Pancreas (tissue), 10 donors: ENCODE measurements at regions not wholly inside any gene's neighbourhood (a gene's known extent, or its start where the extent isn't known, plus 50 kb on each side); places are given as distances from the start of the nearest gene placed in this dataset.

Experiments
- ATAC-seq, 4 donors: fragments of 200-7000 bp; cut with Tn5 transposase; one replicate each; pipeline versions ENCODE4 v1.8.0 to v1.9.1; 2020; ENCODE audit warnings: mild to moderate bottlenecking in 4 of 4, moderate library complexity in 4 of 4
- DNase-seq, 6 donors: peaks; one replicate each; pipeline ENCODE4 v3.0.0-alpha.2; 2020
- FAIRE-seq: peaks from 2 replicates; lab custom pipeline; 2012; peaks lifted over from hg19 to GRCh38; lab: Jason Lieb, UNC
- H3K27ac ChIP-seq, 4 donors: fragments of 200-600 bp; sonication (generic); 1 replicate in 3 of 4; 2 replicates in 1 of 4; pipeline versions ENCODE4 v1.5.0 to v1.8.0; 2020
- H3K27me3 ChIP-seq, 4 donors: fragments of 200-600 bp; one replicate each; pipeline ENCODE4 v1.8.0; 2021
- H3K36me3 ChIP-seq, 3 donors: fragments of 200-600 bp; sonication (generic) in 1 of 3; one replicate each; pipeline versions ENCODE4 v1.5.0 to v1.8.0; 2020 to 2021
- H3K4me1 ChIP-seq, 3 donors: fragments of 200-600 bp; one replicate each; pipeline ENCODE4 v1.8.0; 2021
- H3K4me3 ChIP-seq, 4 donors: fragments of 200-600 bp; sonication (generic) in 2 of 4; one replicate each; pipeline versions ENCODE4 v1.5.0 to v1.8.0; 2020 to 2021
- H3K9me3 ChIP-seq, 4 donors: fragments of 200-600 bp; one replicate each; pipeline ENCODE4 v1.8.0; 2021
- CTCF ChIP-seq, 4 donors: fragments of 200-600 bp; sonication (generic) in 3 of 4; IDR thresholded peaks; one replicate each; pipeline versions ENCODE4 v1.5.0 to v1.8.0; 2021; ENCODE audit warnings: antibody characterized with exemption in 4 of 4
- WGBS, 2 donors: extraction: QIAGEN DNeasy Blood & Tissue Kit; methylation state at CpG; one replicate each; pipeline ENCODE4 v1.1.7; 2013; 5-methylcytosine and 5-hydroxymethylcytosine counted together
- intact Hi-C, 3 donors: fragments of 100-400 bp; cut with DNase I; formaldehyde crosslinking; loops; one replicate each; pipeline versions ENCODE4 v1.11.1 to v1.14.2; 2022
- donor health status: healthy with polysubstance abuse.
- donor health status: DM: no; HTN: no; CAD: no; lungs with moderate emphysema.
- donor health status: DM: no; HTN: no; CAD: no.
- donor health status: control.
- donor health status: control.
- donor health status: Bipolar disorder and iron deficiency.
- donor health status: DM: yes; HTN: yes; CAD: no.
- donor health status: DM: no; HTN: no; CAD: no.
- donor health status: DM: no; HTN: no; CAD: no.
- donor health status: DM: yes; HTN: yes; CAD: no.

GRCh38 chr16:79801646-79802045, 201.1 kb upstream of the MAF start:
- intact Hi-C loops = no loop called here
- no peaks in the 10 kb centered on the region for H3K9me3 ChIP-seq
- DNase-seq (no peak), FAIRE-seq (no peak), ATAC-seq (no peak)
- no peak for TF ChIP-seq CTCF (IDR thresholded peaks at IDR 0.05)
- 60 to 73% methylated on average over 5 of the region's 5 CpGs for WGBS, 2 donors
- H3K4me1 ChIP-seq = no peaks in the 10 kb centered on the region
- H3K27ac ChIP-seq = no peak overlapping the region
- H3K27me3 ChIP-seq = no peaks in the 10 kb centered on the region
- H3K36me3 ChIP-seq = no peaks in the 10 kb centered on the region
- no peak overlapping the region for H3K4me3 ChIP-seq

- intact Hi-C loops = no loop called here
- Histone ChIP-seq H3K27me3 (no peaks in the 10 kb centered on the region), H3K27ac (no peak overlapping the region), H3K4me3 (no peak overlapping the region), H3K4me1 (no peaks in the 10 kb centered on the region), H3K9me3 (no peaks in the 10 kb centered on the region), H3K36me3 (no peaks in the 10 kb centered on the region)
- DNase-seq (no peak), FAIRE-seq (no peak), ATAC-seq (no peak)
- 53 to 55% methylated on average over 3 of the region's 3 CpGs for WGBS, 2 donors
- TF ChIP-seq CTCF (IDR thresholded peaks at IDR 0.05) = no peak
Measured at GRCh38 chr16:79800016-79800608, 199.6 kb upstream of the MAF start.

- Histone ChIP-seq H3K27me3 (no peaks in the 10 kb centered on the region), H3K4me1 (no peaks in the 10 kb centered on the region), H3K27ac (no peak overlapping the region), H3K9me3 (no peaks in the 10 kb centered on the region), H3K4me3 (no peak overlapping the region), H3K36me3 (no peaks in the 10 kb centered on the region)
- WGBS, 2 donors = 87 to 96% methylated on average over 2 of the region's 2 CpGs
- TF ChIP-seq CTCF (IDR thresholded peaks at IDR 0.05) = no peak
- ATAC-seq = no peak
- intact Hi-C loops = no loop called here
- DNase-seq = no peak
- FAIRE-seq = no peak
Measured at GRCh38 chr16:79798416-79799053, 198.0 kb upstream of the MAF start.

GRCh38 chr16:79797486-79797885, 196.9 kb upstream of the MAF start:
- H3K4me1 ChIP-seq = no peaks in the 10 kb centered on the region
- H3K4me3 ChIP-seq = no peak overlapping the region
- 86 to 94% methylated on average over 8 of the region's 8 CpGs for WGBS, 2 donors
- intact Hi-C loops = no loop called here
- H3K27ac ChIP-seq = no peak overlapping the region
- no peak for DNase-seq
- no peak for FAIRE-seq
- no peaks in the 10 kb centered on the region for H3K36me3 ChIP-seq
- no peaks in the 10 kb centered on the region for H3K9me3 ChIP-seq
- no peak for ATAC-seq
- no peak for TF ChIP-seq CTCF (IDR thresholded peaks at IDR 0.05)
- H3K27me3 ChIP-seq = no peaks in the 10 kb centered on the region

GRCh38 chr16:79795556-79795955, 195.0 kb upstream of the MAF start:
- DNase-seq (no peak), ATAC-seq (no peak), FAIRE-seq (no peak)
- WGBS, 2 donors = 73 to 80% methylated on average over 4 of the region's 4 CpGs
- H3K4me1 ChIP-seq = no peaks in the 10 kb centered on the region
- no peak overlapping the region for H3K27ac ChIP-seq
- intact Hi-C loops = no loop called here
- no peak for TF ChIP-seq CTCF (IDR thresholded peaks at IDR 0.05)
- no peak overlapping the region for H3K4me3 ChIP-seq
- no peaks in the 10 kb centered on the region for H3K36me3 ChIP-seq
- H3K27me3 ChIP-seq = no peaks in the 10 kb centered on the region
- no peaks in the 10 kb centered on the region for H3K9me3 ChIP-seq
